ENCODE measurements at regions not wholly inside any gene's neighbourhood (a gene's known extent, or its start where the extent isn't known, plus 50 kb on each side); places are given as distances from the start of the nearest gene placed in this dataset.
"Not testable (repeated sequence)": the region's sequence is repeated elsewhere in the genome, so short reads cannot be mapped to it uniquely, and the experiment has no call there.

GRCh38 chr4:163236389-163236788 lies 69.7 kb upstream of the NAF1 start:
- not testable (repeated sequence) for H3K27me3 Mint-ChIP-seq; ATAC-seq (ENCODE audit: low read depth in 2 of 2); H3K4me1 Mint-ChIP-seq; H3K4me3 Mint-ChIP-seq; H3K27ac Mint-ChIP-seq; H3K36me3 Mint-ChIP-seq; DNase-seq
- peaks cover 11 to 26% (median 14%) of the 10 kb centered on the region in 7 donors for H3K9me3 Mint-ChIP-seq

GRCh38 chr4:163233321-163233720 lies 66.6 kb upstream of the NAF1 start:
- ATAC-seq (ENCODE audit: low read depth in 2 of 2) (no peak), DNase-seq (no peak)
- Mint-ChIP-seq H3K4me3 (no peak overlapping the region), H3K27ac (no peak overlapping the region), H3K9me3 (peaks cover 12 to 33% (median 17%) of the 10 kb centered on the region in 7 donors), H3K4me1 (no peaks in the 10 kb centered on the region), H3K27me3 (peaks cover 0 to 9% (median 7%) of the 10 kb centered on the region in 3 donors), H3K36me3 (peaks cover 8% of the 10 kb centered on the region in 2 donors)

- H3K36me3 Mint-ChIP-seq, result peaks cover 0 to 6% of the 10 kb centered on the region in 2 donors
- peaks cover 3 to 18% (median 6%) of the 10 kb centered on the region in 7 donors for H3K9me3 Mint-ChIP-seq
- H3K27me3 Mint-ChIP-seq, result no peaks in the 10 kb centered on the region
- no peaks in the 10 kb centered on the region for H3K4me1 Mint-ChIP-seq
- DNase-seq, result no peak
- peak overlapping the region in 2 of 6 donors; percentile 0 to 43 for H3K27ac Mint-ChIP-seq
- H3K4me3 Mint-ChIP-seq, result no peak overlapping the region
- ATAC-seq (ENCODE audit: low read depth in 2 of 2), result no peak
Observed at GRCh38 chr4:163228648-163229047, 62.0 kb upstream of the NAF1 start.

- Mint-ChIP-seq H3K27me3 (peaks cover 0 to 5% (median 0%) of the 10 kb centered on the region in 3 donors), H3K4me1 (no peaks in the 10 kb centered on the region), H3K27ac (no peak overlapping the region), H3K4me3 (no peak overlapping the region), H3K9me3 (peaks cover 0 to 7% (median 0%) of the 10 kb centered on the region in 7 donors), H3K36me3 (no peaks in the 10 kb centered on the region)
- ATAC-seq (ENCODE audit: low read depth in 2 of 2), result no peak
- no peak for DNase-seq
Observed at GRCh38 chr4:163221467-163221866, 54.8 kb upstream of the NAF1 start.

GRCh38 chr4:163217505-163217904 lies 50.8 kb upstream of the NAF1 start:
- Mint-ChIP-seq H3K27me3 (peaks cover 0 to 6% (median 5%) of the 10 kb centered on the region in 3 donors), H3K4me1 (no peaks in the 10 kb centered on the region), H3K4me3 (no peak overlapping the region), H3K27ac (no peak overlapping the region), H3K36me3 (no peaks in the 10 kb centered on the region), H3K9me3 (peaks cover 0 to 2% (median 0%) of the 10 kb centered on the region in 7 donors)
- ATAC-seq (ENCODE audit: low read depth in 2 of 2), result no peak
- DNase-seq, result no peak
